ENCODE measurements at regions not wholly inside any gene's neighbourhood (a gene's known extent, or its start where the extent isn't known, plus 50 kb on each side); places are given as distances from the start of the nearest gene placed in this dataset.

DNA sequence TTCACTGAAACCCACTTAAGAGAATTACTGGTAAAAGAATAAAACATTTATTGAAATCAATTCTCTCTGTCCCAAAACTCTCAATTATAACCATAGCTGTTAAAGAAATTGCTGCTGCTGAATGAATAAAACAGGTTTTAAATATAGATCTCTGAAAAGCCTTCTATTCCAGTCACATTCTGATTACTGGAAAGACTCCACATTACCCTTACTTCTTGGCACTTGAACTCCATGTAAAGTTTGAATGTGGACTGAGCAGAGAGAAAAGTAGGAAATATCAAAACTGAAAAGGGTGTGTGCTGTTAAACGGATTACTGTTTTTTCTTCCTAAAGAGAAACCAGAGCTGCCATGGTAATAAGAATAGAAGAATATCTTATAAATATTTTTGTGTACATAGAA lies 655.3 kb upstream of the SETBP1 start:
- TF ChIP-seq ISL1 (CRISPR knock-in tag; IDR thresholded peaks at IDR 0.05): no peak
- TF ChIP-seq OSR1 (CRISPR knock-in tag; IDR thresholded peaks at IDR 0.05): no peak
- TF ChIP-seq PPARA (CRISPR knock-in tag; IDR thresholded peaks at IDR 0.05; ENCODE audit: borderline replicate concordance): no peak
- TF ChIP-seq BACH2 (CRISPR knock-in tag; IDR thresholded peaks at IDR 0.05; ENCODE audit: borderline replicate concordance): no peak
- TF ChIP-seq ZFP30 (CRISPR knock-in tag; IDR thresholded peaks at IDR 0.05): no peak
- TF ChIP-seq, protein P1, sequence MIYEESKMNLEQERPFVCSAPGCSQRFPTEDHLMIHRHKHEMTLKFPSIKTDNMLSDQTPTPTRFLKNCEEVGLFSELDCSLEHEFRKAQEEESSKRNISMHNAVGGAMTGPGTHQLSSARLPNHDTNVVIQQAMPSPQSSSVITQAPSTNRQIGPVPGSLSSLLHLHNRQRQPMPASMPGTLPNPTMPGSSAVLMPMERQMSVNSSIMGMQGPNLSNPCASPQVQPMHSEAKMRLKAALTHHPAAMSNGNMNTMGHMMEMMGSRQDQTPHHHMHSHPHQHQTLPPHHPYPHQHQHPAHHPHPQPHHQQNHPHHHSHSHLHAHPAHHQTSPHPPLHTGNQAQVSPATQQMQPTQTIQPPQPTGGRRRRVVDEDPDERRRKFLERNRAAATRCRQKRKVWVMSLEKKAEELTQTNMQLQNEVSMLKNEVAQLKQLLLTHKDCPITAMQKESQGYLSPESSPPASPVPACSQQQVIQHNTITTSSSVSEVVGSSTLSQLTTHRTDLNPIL (CRISPR knock-in tag; IDR thresholded peaks at IDR 0.05; ENCODE audit: low read depth): no peak
- TF ChIP-seq TOX (CRISPR knock-in tag; IDR thresholded peaks at IDR 0.05; ENCODE audit: borderline replicate concordance): no peak
- no peak for TF ChIP-seq ESRRG (CRISPR knock-in tag; IDR thresholded peaks at IDR 0.05)
- TF ChIP-seq, protein P2, sequence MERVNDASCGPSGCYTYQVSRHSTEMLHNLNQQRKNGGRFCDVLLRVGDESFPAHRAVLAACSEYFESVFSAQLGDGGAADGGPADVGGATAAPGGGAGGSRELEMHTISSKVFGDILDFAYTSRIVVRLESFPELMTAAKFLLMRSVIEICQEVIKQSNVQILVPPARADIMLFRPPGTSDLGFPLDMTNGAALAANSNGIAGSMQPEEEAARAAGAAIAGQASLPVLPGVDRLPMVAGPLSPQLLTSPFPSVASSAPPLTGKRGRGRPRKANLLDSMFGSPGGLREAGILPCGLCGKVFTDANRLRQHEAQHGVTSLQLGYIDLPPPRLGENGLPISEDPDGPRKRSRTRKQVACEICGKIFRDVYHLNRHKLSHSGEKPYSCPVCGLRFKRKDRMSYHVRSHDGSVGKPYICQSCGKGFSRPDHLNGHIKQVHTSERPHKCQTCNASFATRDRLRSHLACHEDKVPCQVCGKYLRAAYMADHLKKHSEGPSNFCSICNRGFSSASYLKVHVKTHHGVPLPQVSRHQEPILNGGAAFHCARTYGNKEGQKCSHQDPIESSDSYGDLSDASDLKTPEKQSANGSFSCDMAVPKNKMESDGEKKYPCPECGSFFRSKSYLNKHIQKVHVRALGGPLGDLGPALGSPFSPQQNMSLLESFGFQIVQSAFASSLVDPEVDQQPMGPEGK (CRISPR knock-in tag; IDR thresholded peaks at IDR 0.05; ENCODE audit: borderline replicate concordance): no peak
- TF ChIP-seq ZFP3 (CRISPR knock-in tag; IDR thresholded peaks at IDR 0.05): no peak
- no peak for TF ChIP-seq RARB (CRISPR knock-in tag; IDR thresholded peaks at IDR 0.05)

All from SK-N-SH treated with all-trans-retinoic acid at 6 μM for 48 hours (cell line).